H1 (cell line): ENCODE measurements at regions not wholly inside any gene's neighbourhood (a gene's known extent, or its start where the extent isn't known, plus 50 kb on each side); places are given as distances from the start of the nearest gene placed in this dataset.

Source experiments
- ASH2L ChIP-seq: fragments of 200-600, 300-600 bp; sonication (generic); IDR thresholded peaks from one replicate; pipeline ENCODE4 v1.7.1; 2017; ENCODE audit warnings: low read length
- POLR2A ChIP-seq, 2 experiments: IDR thresholded peaks; 1 replicate in 1 of 2; 2 replicates in 1 of 2; pipeline ENCODE4 v1.6.1; 2011; ENCODE audit warnings: low read depth in 2 of 2, low read length in 2 of 2, mild to moderate bottlenecking in 2 of 2; ENCODE audit errors: control extremely low read depth in 1 of 2
- POLR2AphosphoS5 ChIP-seq: IDR thresholded peaks from 2 replicates; pipeline ENCODE4 v1.6.1; 2011; ENCODE audit warnings: low read depth, low read length
- SUZ12 ChIP-seq: fragments of 200-600 bp; sonication (generic); IDR thresholded peaks from 2 replicates; pipeline ENCODE4 v1.6.1; 2012; ENCODE audit warnings: mild to moderate bottlenecking, inconsistent platforms, low read length, moderate library complexity, mixed read lengths
- TF ChIP-seq, protein P1 (sequence below), 3 experiments: IDR thresholded peaks; 1 replicate in 2 of 3; 2 replicates in 1 of 3; pipeline versions ENCODE4 v1.5.1 to v1.6.1; 2011; ENCODE audit warnings: low read length in 3 of 3, mild to moderate bottlenecking in 3 of 3, inconsistent platforms in 2 of 3, low read depth in 1 of 3, moderate library complexity in 1 of 3; ENCODE audit not compliant: insufficient read depth in 1 of 3; ENCODE audit errors: control extremely low read depth in 1 of 3

GRCh38 chr16:22648141-22648540, 137.4 kb downstream of the NPIPB5 start:
- no peak for TF ChIP-seq POLR2AphosphoS5
- TF ChIP-seq POLR2A (IDR thresholded peaks at IDR 0.05; ENCODE audit: control extremely low read depth in 1 of 2, low read depth in 2 of 2, low read length in 2 of 2) = no peak
- TF ChIP-seq SUZ12 = no peak
- TF ChIP-seq ASH2L = no peak
- TF ChIP-seq, protein P1, sequence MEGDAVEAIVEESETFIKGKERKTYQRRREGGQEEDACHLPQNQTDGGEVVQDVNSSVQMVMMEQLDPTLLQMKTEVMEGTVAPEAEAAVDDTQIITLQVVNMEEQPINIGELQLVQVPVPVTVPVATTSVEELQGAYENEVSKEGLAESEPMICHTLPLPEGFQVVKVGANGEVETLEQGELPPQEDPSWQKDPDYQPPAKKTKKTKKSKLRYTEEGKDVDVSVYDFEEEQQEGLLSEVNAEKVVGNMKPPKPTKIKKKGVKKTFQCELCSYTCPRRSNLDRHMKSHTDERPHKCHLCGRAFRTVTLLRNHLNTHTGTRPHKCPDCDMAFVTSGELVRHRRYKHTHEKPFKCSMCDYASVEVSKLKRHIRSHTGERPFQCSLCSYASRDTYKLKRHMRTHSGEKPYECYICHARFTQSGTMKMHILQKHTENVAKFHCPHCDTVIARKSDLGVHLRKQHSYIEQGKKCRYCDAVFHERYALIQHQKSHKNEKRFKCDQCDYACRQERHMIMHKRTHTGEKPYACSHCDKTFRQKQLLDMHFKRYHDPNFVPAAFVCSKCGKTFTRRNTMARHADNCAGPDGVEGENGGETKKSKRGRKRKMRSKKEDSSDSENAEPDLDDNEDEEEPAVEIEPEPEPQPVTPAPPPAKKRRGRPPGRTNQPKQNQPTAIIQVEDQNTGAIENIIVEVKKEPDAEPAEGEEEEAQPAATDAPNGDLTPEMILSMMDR (IDR thresholded peaks at IDR 0.05; ENCODE audit: control extremely low read depth in 1 of 3, insufficient read depth in 1 of 3, low read depth in 1 of 3, low read length in 3 of 3) = no peak
